B cell (primary cell): ENCODE measurements at regions not wholly inside any gene's neighbourhood (a gene's known extent, or its start where the extent isn't known, plus 50 kb on each side); places are given as distances from the start of the nearest gene placed in this dataset.

ENCODE experiments used
- EZH2 ChIP-seq: IDR thresholded peaks from 2 replicates; pipeline ENCODE4 v1.6.1; 2012; ENCODE audit warnings: borderline replicate concordance, low read depth, mild to moderate bottlenecking, moderate library complexity, low read length; ENCODE audit not compliant: insufficient read depth, poor library complexity, severe bottlenecking
- TF ChIP-seq, protein P1 (sequence below): fragments of 200-600 bp; IDR thresholded peaks from one replicate; pipeline ENCODE4 v1.8.0; 2022; ENCODE audit warnings: antibody characterized with exemption, mild to moderate bottlenecking

DNA sequence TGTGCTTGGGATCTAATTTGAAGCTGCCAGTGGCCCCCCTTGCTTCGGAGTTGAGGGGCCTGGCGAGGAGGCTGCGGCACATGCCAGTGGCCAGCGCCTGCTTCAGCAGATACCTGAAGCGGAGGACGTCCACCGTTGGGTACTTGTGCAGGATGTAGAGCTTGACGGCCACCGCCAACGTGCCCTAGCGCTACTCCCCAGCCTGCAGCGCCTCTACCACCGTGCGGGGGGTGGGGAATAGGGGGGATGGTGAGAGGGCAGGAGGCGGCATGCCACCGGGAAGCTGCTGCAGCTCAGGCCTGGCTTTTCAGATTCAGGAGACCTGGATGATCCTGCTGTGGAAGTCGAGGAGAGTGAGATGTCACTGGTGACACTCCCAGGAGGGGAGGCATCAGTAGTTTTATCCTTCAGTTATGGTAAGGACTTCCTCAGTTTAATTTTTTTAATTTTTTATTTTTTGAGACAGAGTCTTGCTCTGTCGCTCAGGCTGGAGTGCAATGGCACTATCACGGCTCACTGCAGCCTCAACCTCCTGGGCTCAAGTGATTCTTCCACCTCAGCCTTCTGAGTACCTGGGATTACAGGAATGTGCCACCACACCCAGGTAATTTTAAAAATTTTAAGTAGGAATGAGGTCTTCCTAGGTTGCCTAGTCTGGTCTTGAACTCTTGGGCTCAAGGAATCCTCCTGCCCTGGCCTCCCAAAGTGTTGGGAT, 150.6 kb upstream of the FRMD4B start:
- TF ChIP-seq, protein P1, sequence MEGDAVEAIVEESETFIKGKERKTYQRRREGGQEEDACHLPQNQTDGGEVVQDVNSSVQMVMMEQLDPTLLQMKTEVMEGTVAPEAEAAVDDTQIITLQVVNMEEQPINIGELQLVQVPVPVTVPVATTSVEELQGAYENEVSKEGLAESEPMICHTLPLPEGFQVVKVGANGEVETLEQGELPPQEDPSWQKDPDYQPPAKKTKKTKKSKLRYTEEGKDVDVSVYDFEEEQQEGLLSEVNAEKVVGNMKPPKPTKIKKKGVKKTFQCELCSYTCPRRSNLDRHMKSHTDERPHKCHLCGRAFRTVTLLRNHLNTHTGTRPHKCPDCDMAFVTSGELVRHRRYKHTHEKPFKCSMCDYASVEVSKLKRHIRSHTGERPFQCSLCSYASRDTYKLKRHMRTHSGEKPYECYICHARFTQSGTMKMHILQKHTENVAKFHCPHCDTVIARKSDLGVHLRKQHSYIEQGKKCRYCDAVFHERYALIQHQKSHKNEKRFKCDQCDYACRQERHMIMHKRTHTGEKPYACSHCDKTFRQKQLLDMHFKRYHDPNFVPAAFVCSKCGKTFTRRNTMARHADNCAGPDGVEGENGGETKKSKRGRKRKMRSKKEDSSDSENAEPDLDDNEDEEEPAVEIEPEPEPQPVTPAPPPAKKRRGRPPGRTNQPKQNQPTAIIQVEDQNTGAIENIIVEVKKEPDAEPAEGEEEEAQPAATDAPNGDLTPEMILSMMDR, result no peak
- no peak for TF ChIP-seq EZH2
